OCI-LY7 (cell line): ENCODE measurements at regions not wholly inside any gene's neighbourhood (a gene's known extent, or its start where the extent isn't known, plus 50 kb on each side); places are given as distances from the start of the nearest gene placed in this dataset.

Experiments
- EZH2phosphoT487 ChIP-seq: fragments of 200-600 bp; sonication (generic); IDR thresholded peaks from 2 replicates; pipeline ENCODE4 v1.6.1; 2018; ENCODE audit warnings: low read depth, borderline replicate concordance, mild to moderate bottlenecking, mixed run types, antibody characterized with exemption, low read length, moderate library complexity, mixed read lengths
- TF ChIP-seq, protein P1 (sequence below): fragments of 200-600 bp; sonication (generic); conservative IDR thresholded peaks from 2 replicates; pipeline ENCODE4 v1.5.1; 2014; ENCODE audit warnings: mild to moderate bottlenecking, antibody characterized with exemption, low read length, moderate library complexity, mixed read lengths

DNA sequence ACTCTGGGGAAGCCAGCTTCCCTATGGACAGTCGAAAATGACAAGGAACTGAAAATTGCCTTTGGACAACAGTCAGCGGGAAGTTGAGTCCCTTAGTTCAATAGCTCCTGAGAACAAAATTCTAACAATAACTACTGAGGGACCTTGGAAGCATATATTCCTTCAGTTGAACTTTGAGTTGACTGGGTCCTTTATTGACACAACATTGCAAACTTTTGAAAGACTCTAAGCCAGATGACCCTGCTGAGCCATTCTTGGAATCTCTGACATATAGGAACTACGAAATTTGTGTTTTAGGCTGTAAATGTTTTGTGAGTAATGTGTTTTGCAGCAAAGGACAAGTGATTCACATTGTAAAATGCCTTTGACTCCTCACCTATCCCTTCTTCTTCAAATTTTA lies 548.8 kb upstream of the LCORL start:
- TF ChIP-seq EZH2phosphoT487 = no peak
- TF ChIP-seq, protein P1, sequence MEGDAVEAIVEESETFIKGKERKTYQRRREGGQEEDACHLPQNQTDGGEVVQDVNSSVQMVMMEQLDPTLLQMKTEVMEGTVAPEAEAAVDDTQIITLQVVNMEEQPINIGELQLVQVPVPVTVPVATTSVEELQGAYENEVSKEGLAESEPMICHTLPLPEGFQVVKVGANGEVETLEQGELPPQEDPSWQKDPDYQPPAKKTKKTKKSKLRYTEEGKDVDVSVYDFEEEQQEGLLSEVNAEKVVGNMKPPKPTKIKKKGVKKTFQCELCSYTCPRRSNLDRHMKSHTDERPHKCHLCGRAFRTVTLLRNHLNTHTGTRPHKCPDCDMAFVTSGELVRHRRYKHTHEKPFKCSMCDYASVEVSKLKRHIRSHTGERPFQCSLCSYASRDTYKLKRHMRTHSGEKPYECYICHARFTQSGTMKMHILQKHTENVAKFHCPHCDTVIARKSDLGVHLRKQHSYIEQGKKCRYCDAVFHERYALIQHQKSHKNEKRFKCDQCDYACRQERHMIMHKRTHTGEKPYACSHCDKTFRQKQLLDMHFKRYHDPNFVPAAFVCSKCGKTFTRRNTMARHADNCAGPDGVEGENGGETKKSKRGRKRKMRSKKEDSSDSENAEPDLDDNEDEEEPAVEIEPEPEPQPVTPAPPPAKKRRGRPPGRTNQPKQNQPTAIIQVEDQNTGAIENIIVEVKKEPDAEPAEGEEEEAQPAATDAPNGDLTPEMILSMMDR = no peak
